GM12873 (cell line): ENCODE measurements at regions not wholly inside any gene's neighbourhood (a gene's known extent, or its start where the extent isn't known, plus 50 kb on each side); places are given as distances from the start of the nearest gene placed in this dataset.

Source experiments
- TF ChIP-seq, protein P1 (sequence below): IDR thresholded peaks from 2 replicates; pipeline ENCODE4 v1.5.1; 2012; ENCODE audit warnings: low read depth, mild to moderate bottlenecking, moderate library complexity, low read length, control low read depth; ENCODE audit not compliant: insufficient read depth; ENCODE audit errors: missing control alignments

GRCh38 chr14:66228267-66228970 lies 257.8 kb upstream of the CCDC196 start:
- TF ChIP-seq, protein P1, sequence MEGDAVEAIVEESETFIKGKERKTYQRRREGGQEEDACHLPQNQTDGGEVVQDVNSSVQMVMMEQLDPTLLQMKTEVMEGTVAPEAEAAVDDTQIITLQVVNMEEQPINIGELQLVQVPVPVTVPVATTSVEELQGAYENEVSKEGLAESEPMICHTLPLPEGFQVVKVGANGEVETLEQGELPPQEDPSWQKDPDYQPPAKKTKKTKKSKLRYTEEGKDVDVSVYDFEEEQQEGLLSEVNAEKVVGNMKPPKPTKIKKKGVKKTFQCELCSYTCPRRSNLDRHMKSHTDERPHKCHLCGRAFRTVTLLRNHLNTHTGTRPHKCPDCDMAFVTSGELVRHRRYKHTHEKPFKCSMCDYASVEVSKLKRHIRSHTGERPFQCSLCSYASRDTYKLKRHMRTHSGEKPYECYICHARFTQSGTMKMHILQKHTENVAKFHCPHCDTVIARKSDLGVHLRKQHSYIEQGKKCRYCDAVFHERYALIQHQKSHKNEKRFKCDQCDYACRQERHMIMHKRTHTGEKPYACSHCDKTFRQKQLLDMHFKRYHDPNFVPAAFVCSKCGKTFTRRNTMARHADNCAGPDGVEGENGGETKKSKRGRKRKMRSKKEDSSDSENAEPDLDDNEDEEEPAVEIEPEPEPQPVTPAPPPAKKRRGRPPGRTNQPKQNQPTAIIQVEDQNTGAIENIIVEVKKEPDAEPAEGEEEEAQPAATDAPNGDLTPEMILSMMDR, result no peak

GRCh38 chr14:66231820-66232219 lies 254.4 kb upstream of the CCDC196 start:
- TF ChIP-seq, protein P1, result no peak

- TF ChIP-seq, protein P1, result no peak
Observed at GRCh38 chr14:66233591-66233990, 252.6 kb upstream of the CCDC196 start.

DNA sequence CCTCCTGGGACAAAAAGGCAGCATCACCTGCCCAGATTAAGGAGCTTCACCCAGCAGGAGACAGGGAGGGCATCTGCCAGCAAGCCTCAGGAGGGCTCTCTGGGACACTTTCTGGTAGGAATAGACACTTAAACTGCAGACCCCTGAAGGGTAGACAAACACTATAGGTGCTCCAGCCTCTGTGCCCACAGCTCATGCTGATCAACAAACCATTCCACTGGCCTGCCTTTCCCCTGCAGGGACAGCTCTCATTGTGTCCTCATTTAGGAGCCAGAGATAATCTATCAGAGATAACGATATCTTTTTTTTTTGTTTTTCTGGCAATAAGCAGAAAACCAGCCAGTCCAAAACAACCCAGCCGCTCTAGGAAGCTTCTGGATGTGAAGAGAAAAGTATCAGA lies 251.8 kb upstream of the CCDC196 start:
- TF ChIP-seq, protein P1, result no peak

GRCh38 chr14:66237741-66238140 lies 248.4 kb upstream of the CCDC196 start:
- TF ChIP-seq, protein P1, result no peak

- TF ChIP-seq, protein P1, result no peak
Observed at GRCh38 chr14:66238969-66239368, 247.2 kb upstream of the CCDC196 start.

GRCh38 chr14:66239589-66239988 lies 246.6 kb upstream of the CCDC196 start:
- TF ChIP-seq, protein P1, result no peak
